Stimulated activated naive CD4-positive, alpha-beta T cell (primary cell): ENCODE measurements at regions not wholly inside any gene's neighbourhood (a gene's known extent, or its start where the extent isn't known, plus 50 kb on each side); places are given as distances from the start of the nearest gene placed in this dataset.
"Not testable (repeated sequence)": the region's sequence is repeated elsewhere in the genome, so short reads cannot be mapped to it uniquely, and the experiment has no call there.

Experiments used
- DNase-seq, 6 experiments: peaks; one replicate each; lab custom pipeline; 2025; lab: John Stamatoyannopoulos, UW

- no peak for DNase-seq
These were observed 1104.7 kb downstream of the EFNA5 start for GRCh38 chr5:106566031-106566430.

GRCh38 chr5:106545325-106545724 is 1125.4 kb downstream of the EFNA5 start:
- no peak for DNase-seq

- DNase-seq, result no peak
These were observed 1127.4 kb downstream of the EFNA5 start for GRCh38 chr5:106543330-106543729.

GRCh38 chr5:106530150-106530549 is 1140.6 kb downstream of the EFNA5 start:
- no peak for DNase-seq

DNA sequence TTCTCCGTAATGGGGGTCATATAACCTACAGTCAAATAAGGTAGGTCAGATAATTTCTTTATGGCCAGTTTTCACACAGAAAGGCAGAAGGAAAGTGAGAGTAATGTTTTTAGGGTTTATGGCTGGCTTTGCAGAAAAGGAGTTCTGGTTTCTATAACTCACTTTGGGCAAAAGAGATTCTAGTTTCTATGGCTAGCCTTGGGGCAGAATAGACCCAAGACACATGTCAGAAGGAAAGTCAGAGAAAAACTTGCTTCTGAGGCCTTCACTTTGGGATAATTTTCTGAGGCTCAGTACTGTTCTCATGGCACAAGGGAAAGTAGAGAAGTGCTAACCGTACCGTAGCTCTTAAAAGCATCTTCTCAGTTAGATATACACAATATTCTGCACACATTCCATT is 1145.3 kb downstream of the EFNA5 start:
- DNase-seq, result no peak

GRCh38 chr5:106523852-106524251 is 1146.9 kb downstream of the EFNA5 start:
- DNase-seq, result no peak

GRCh38 chr5:106522296-106522695 is 1148.4 kb downstream of the EFNA5 start:
- DNase-seq, result no peak

DNA sequence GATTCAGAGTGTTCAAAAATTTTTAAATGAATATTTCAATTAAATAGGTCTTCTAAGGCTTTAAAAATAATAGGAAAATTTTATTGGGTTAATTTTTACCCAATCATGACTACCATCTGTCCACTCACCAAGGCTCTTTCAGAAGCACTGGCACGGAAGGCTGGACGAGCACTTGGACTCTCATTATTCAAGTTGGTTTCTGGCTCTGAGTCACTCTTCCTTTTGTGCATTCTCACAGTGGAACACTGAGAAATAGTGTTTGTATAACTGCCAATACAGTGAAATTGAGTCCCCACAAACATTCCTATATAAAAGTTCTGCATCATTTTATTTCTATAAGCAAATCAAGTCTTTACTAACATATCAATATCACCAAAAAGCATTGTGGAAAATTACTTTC is 1149.0 kb downstream of the EFNA5 start:
- no peak for DNase-seq

DNA sequence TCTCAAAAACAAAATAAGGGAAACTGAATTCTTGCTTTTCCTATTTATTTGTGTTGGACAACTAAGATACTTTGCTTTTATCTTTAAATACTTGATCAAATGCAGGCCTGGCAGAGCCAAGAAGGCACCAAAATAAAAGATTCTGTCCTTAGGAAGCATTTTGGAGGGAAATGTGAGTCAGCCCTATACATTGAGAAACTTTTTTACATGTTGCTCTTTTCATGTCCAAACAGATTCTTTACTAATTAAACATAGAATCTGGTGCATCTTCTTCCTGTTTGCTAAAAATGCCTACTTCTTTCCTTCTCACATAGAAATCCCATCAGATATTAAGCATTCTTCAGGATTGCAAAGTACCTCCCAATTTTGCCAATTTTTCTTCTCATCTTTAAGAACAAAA is 1160.4 kb downstream of the EFNA5 start:
- DNase-seq, result no peak

DNA sequence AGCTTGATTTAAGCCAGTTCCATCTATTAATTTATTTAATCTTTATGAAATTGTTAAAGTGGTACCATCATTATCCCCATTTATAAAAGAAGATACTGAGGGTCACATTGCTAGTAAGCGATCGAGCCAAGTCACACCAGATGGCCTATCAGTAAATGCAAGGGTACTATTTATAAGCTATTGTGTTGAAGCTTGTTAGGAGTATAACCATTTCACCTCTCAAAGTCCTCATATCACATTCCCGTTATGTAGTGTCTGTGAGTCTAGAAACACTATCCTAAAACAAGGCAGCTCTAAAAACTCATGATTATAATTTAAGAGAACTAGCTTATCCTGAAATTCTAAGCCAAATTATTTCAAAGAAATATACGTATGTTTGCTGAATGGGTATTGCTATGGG is 1161.8 kb downstream of the EFNA5 start:
- DNase-seq, result no peak

DNA sequence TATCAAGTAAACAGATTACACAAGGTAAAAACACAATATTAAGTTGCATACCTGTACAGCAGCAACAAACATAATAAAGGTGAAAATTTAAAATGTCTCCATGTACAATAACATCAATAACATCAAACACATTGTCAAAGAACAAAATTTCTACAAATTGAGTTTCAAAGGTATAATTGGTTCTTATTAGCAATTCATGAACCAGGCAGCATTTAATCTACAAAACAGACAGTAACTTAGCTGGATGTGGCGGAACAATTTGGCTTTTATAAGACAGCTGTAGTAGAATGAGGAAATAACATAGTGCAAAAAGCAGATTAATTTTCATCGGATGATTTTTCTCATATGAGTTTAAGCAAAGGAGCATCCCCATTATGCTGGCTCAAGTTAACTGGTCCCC is 1176.8 kb downstream of the EFNA5 start:
- no peak for DNase-seq

GRCh38 chr5:106489004-106489403 is 1181.7 kb downstream of the EFNA5 start:
- no peak for DNase-seq

- DNase-seq, result no peak
These were observed 1182.3 kb downstream of the EFNA5 start for GRCh38 chr5:106488407-106488806.

DNA sequence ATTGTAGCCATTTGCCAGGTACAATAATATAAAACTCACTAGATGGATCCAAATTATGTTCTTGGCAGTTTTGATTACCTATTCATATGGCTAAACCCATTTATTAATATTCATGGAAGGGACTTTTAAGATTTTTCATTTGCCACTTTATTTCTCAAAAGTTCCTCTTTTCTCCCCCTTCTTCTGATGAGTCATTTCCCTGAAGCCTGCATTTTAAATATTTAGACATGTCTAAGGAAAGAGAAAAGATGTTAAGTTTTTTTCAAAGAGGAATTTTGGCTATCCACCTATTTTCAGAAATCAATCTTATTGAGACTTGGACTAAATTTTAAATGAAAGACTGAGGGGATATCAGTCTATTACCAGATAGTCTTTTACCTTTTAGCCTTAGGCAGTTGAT is 1189.4 kb downstream of the EFNA5 start:
- DNase-seq, result no peak

- no peak for DNase-seq
These were observed 1194.1 kb downstream of the EFNA5 start for GRCh38 chr5:106476630-106477029.

GRCh38 chr5:106474066-106474465 is 1196.7 kb downstream of the EFNA5 start:
- DNase-seq, result no peak

GRCh38 chr5:106459541-106459940 is 1211.2 kb downstream of the EFNA5 start:
- no peak for DNase-seq

- no peak for DNase-seq
These were observed 1215.9 kb downstream of the EFNA5 start for GRCh38 chr5:106454651-106455415.

DNA sequence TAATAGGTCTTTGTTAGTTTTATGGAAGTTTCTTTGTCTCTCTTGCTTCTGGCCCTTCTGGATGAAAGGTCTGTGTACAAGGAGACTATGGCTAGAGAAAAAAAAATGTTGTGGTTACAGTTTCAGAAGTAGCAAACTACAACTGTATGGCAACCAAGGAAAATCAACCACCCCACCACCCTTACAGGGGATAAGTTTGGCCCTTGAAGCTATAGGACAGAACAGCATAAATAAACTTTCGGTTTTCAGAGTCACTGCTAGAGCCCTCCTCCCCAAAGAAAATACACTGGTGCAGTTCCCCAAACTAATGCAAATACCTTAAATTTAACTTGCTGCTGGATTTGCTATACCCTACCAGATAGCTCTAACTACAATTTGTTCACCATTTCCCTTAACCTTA is 1216.7 kb downstream of the EFNA5 start:
- no peak for DNase-seq

GRCh38 chr5:106451998-106452397 is 1218.7 kb downstream of the EFNA5 start:
- no peak for DNase-seq

- no peak for DNase-seq
These were observed 1227.0 kb downstream of the EFNA5 start for GRCh38 chr5:106443746-106444145.

- DNase-seq, result no peak
These were observed 1235.6 kb downstream of the EFNA5 start for GRCh38 chr5:106435185-106435584.

- DNase-seq, result not testable (repeated sequence)
These were observed 1240.0 kb downstream of the EFNA5 start for GRCh38 chr5:106430733-106431132.
